Panc1 (cell line): ENCODE measurements at regions not wholly inside any gene's neighbourhood (a gene's known extent, or its start where the extent isn't known, plus 50 kb on each side); places are given as distances from the start of the nearest gene placed in this dataset.

Experiments
- ATAC-seq: fragments of 200-7000 bp; cut with Tn5 transposase; 2 replicates; pipeline ENCODE4 v1.9.1; 2020; ENCODE audit warnings: mild to moderate bottlenecking, moderate library complexity
- BruUV-seq: library from RNA; stranded (reverse); fragments of 400-500 nt; replicated peaks from 2 replicates; lab custom pipeline; 2021; lab: Mats Ljungman, UMichigan
- CTCF ChIA-PET: fragments of 300-600 bp; sonication (Branson Sonifier 250); formaldehyde crosslinking; loops from one replicate; lab custom pipeline; 2022; ENCODE audit warnings: antibody characterized with exemption; lab: Charles Lee
- POLR2A ChIA-PET: fragments of 300-600 bp; sonication (Branson Sonifier 250); formaldehyde crosslinking; loops from one replicate; lab custom pipeline; 2022; ENCODE audit warnings: antibody characterized with exemption; lab: Charles Lee
- DNase-seq: peaks from one replicate; pipeline ENCODE4 v3.0.0-alpha.2; 2010; ENCODE audit warnings: low read depth, low spot score
- H3K27ac ChIP-seq: 2 replicates; pipeline ENCODE4 v1.5.1; 2011; ENCODE audit warnings: mild to moderate bottlenecking, low read length, inconsistent platforms
- H3K27me3 ChIP-seq: fragments of 200-500 bp; sonication (Bioruptor generic); 2 replicates; pipeline ENCODE4 v1.6.0; 2014; ENCODE audit warnings: low read length, inconsistent platforms; ENCODE audit not compliant: control insufficient read depth, insufficient read depth
- H3K36me3 ChIP-seq: fragments of 200-500 bp; sonication (Bioruptor generic); 2 replicates; pipeline ENCODE4 v1.5.1; 2014; ENCODE audit warnings: inconsistent platforms, mild to moderate bottlenecking, low read length, moderate library complexity; ENCODE audit not compliant: control insufficient read depth, insufficient read depth
- H3K4me1 ChIP-seq: 2 replicates; pipeline ENCODE4 v1.5.1; 2011; ENCODE audit warnings: inconsistent platforms, mild to moderate bottlenecking, low read length, moderate library complexity; ENCODE audit not compliant: control insufficient read depth, insufficient read depth
- H3K4me3 ChIP-seq, 2 experiments: 2 replicates each; pipeline ENCODE4 v1.5.1; 2011 to 2012; ENCODE audit warnings: low read depth in 2 of 2, low read length in 2 of 2, mild to moderate bottlenecking in 2 of 2, inconsistent platforms in 1 of 2, moderate library complexity in 1 of 2
- H3K9me3 ChIP-seq: fragments of 200-500 bp; sonication (Bioruptor generic); 2 replicates; pipeline ENCODE4 v1.5.1; 2014; ENCODE audit warnings: low read depth, mild to moderate bottlenecking, inconsistent platforms, low read length, moderate library complexity; ENCODE audit not compliant: control insufficient read depth, insufficient read depth
- CTCF ChIP-seq: fragments of 450-650 bp; IDR thresholded peaks from 2 replicates; pipeline ENCODE4 v1.5.1; 2017; ENCODE audit warnings: mild to moderate bottlenecking
- POLR2AphosphoS5 ChIP-seq: IDR thresholded peaks from 2 replicates; pipeline ENCODE4 v1.6.1; 2012; ENCODE audit warnings: mild to moderate bottlenecking, low read depth, low read length, moderate library complexity
- REST ChIP-seq, 2 experiments: IDR thresholded peaks; 2 replicates each; pipeline ENCODE4 v1.6.1; 2011 to 2012; ENCODE audit warnings: low read depth in 2 of 2, control low read depth in 1 of 2, low read length in 1 of 2, mild to moderate bottlenecking in 1 of 2, moderate library complexity in 1 of 2; ENCODE audit not compliant: insufficient read depth in 1 of 2
- SIN3A ChIP-seq: IDR thresholded peaks from 2 replicates; pipeline ENCODE4 v1.6.1; 2012; ENCODE audit warnings: low read depth, mild to moderate bottlenecking, low read length, moderate library complexity, borderline replicate concordance; ENCODE audit not compliant: insufficient read depth
- TCF7L2 ChIP-seq: IDR thresholded peaks from 2 replicates; pipeline ENCODE4 v1.6.1; 2011; ENCODE audit warnings: mild to moderate bottlenecking, low read depth, low read length, inconsistent platforms
- in situ Hi-C: cut with HindIII; loops from 2 replicates; pipeline ENCODE4 v1.10.0; 2016; ENCODE audit warnings: low sequenced_read_pairs, low pct_unique_long_range_greater_than_20kb
- intact Hi-C: fragments of 100-400 bp; cut with micrococcal nuclease; formaldehyde crosslinking; loops from one replicate; pipeline ENCODE4 v1.10.0; 2022; ENCODE audit not compliant: unreplicated experiment

- in situ Hi-C loops (no loop called here), intact Hi-C loops (no loop called here)
- ATAC-seq: no peak
- Histone ChIP-seq H3K4me3 (no peak overlapping the region), H3K36me3 (no peaks in the 10 kb centered on the region), H3K9me3 (no peaks in the 10 kb centered on the region), H3K27me3 (no peaks in the 10 kb centered on the region), H3K4me1 (no peaks in the 10 kb centered on the region), H3K27ac (no peak overlapping the region)
- no TSS peak for BruUV-seq
- no peak for TF ChIP-seq POLR2AphosphoS5
- no peak for TF ChIP-seq TCF7L2
- TF ChIP-seq SIN3A: no peak
- no peak for TF ChIP-seq CTCF
- TF ChIP-seq REST (IDR thresholded peaks at IDR 0.05; ENCODE audit: insufficient read depth in 1 of 2, low read depth in 2 of 2, low read length in 1 of 2): no peak
- POLR2A ChIA-PET: no interaction called here
- no peak for DNase-seq
- CTCF ChIA-PET: no interaction called here
Observed at GRCh38 chr17:5840811-5841446, 229.2 kb upstream of the WSCD1 start.

- no peaks in the 10 kb centered on the region for H3K4me1 ChIP-seq
- H3K27me3 ChIP-seq: no peaks in the 10 kb centered on the region
- no TSS peak for BruUV-seq
- no peaks in the 10 kb centered on the region for H3K9me3 ChIP-seq
- ChIA-PET POLR2A (no interaction called here), CTCF (no interaction called here)
- no peak overlapping the region for H3K4me3 ChIP-seq
- H3K36me3 ChIP-seq: no peaks in the 10 kb centered on the region
- TF ChIP-seq TCF7L2 (no peak), SIN3A (no peak), POLR2AphosphoS5 (no peak), REST (IDR thresholded peaks at IDR 0.05; ENCODE audit: insufficient read depth in 1 of 2, low read depth in 2 of 2, low read length in 1 of 2) (no peak), CTCF (no peak)
- no peak overlapping the region for H3K27ac ChIP-seq
- DNase-seq: no peak
- intact Hi-C loops (no loop called here), in situ Hi-C loops (no loop called here)
- ATAC-seq: no peak
Observed at GRCh38 chr17:5841862-5842261, 228.3 kb upstream of the WSCD1 start.
